OCI-LY7 (cell line): ENCODE measurements at regions not wholly inside any gene's neighbourhood (a gene's known extent, or its start where the extent isn't known, plus 50 kb on each side); places are given as distances from the start of the nearest gene placed in this dataset.

ENCODE experiments used
- CTCF ChIP-seq: fragments of 200-600 bp; sonication (generic); conservative IDR thresholded peaks from 2 replicates; pipeline ENCODE4 v1.5.1; 2014; ENCODE audit warnings: mild to moderate bottlenecking, antibody characterized with exemption, low read length, moderate library complexity, mixed read lengths
- EZH2phosphoT487 ChIP-seq: fragments of 200-600 bp; sonication (generic); IDR thresholded peaks from 2 replicates; pipeline ENCODE4 v1.6.1; 2018; ENCODE audit warnings: low read depth, borderline replicate concordance, mild to moderate bottlenecking, mixed run types, antibody characterized with exemption, low read length, moderate library complexity, mixed read lengths

- TF ChIP-seq CTCF (no peak), EZH2phosphoT487 (no peak)
These were observed 307.7 kb downstream of the TLE1 start for GRCh38 chr9:81381694-81382093.
